Small intestine (tissue), 7 donors: ENCODE measurements at regions not wholly inside any gene's neighbourhood (a gene's known extent, or its start where the extent isn't known, plus 50 kb on each side); places are given as distances from the start of the nearest gene placed in this dataset.
A peak's percentile ranks its signal among the peaks of the same experiment; 100 is the strongest.
"Not testable (repeated sequence)": the region's sequence is repeated elsewhere in the genome, so short reads cannot be mapped to it uniquely, and the experiment has no call there.

Source experiments
- DNase-seq, 2 donors: peaks; one replicate each; pipeline versions ENCODE4 v3.0.0 to v3.0.0-alpha.2; 2013
- FAIRE-seq: peaks from 2 replicates; lab custom pipeline; 2012; peaks lifted over from hg19 to GRCh38; lab: Jason Lieb, UNC
- H3K27ac ChIP-seq, 3 donors: one replicate each; pipeline ENCODE4 v1.5.1; 2013; ENCODE audit warnings: low read length in 2 of 3, mild to moderate bottlenecking in 2 of 3, control low read depth in 1 of 3, inconsistent platforms in 1 of 3, low read depth in 1 of 3, moderate library complexity in 1 of 3
- H3K27me3 ChIP-seq, 3 donors: one replicate each; pipeline ENCODE4 v1.6.1; 2013; ENCODE audit warnings: low read length in 3 of 3, inconsistent platforms in 1 of 3; ENCODE audit not compliant: control insufficient read depth in 3 of 3, insufficient read depth in 3 of 3
- H3K36me3 ChIP-seq, 3 donors: one replicate each; pipeline ENCODE4 v1.6.1; 2013; ENCODE audit warnings: low read length in 3 of 3, inconsistent platforms in 1 of 3, low read depth in 1 of 3, mild to moderate bottlenecking in 1 of 3, moderate library complexity in 1 of 3; ENCODE audit not compliant: control insufficient read depth in 3 of 3, insufficient read depth in 2 of 3
- H3K4me1 ChIP-seq, 3 donors: one replicate each; pipeline ENCODE4 v1.6.1; 2013; ENCODE audit warnings: low read length in 2 of 3, inconsistent platforms in 1 of 3, low read depth in 1 of 3, mild to moderate bottlenecking in 1 of 3, moderate library complexity in 1 of 3; ENCODE audit not compliant: control insufficient read depth in 3 of 3, insufficient read depth in 2 of 3
- H3K4me3 ChIP-seq, 3 donors: one replicate each; pipeline ENCODE4 v1.5.1; 2013; ENCODE audit warnings: low read length in 3 of 3, control low read depth in 1 of 3, inconsistent platforms in 1 of 3, low read depth in 1 of 3, mild to moderate bottlenecking in 1 of 3, moderate library complexity in 1 of 3
- H3K9me3 ChIP-seq, 2 donors: one replicate each; pipeline ENCODE4 v1.6.1; 2013; ENCODE audit warnings: low read depth in 1 of 2, low read length in 1 of 2; ENCODE audit not compliant: control insufficient read depth in 2 of 2, insufficient read depth in 1 of 2
- WGBS, 3 donors: extraction: QIAGEN DNeasy Blood & Tissue Kit; methylation state at CpG; one replicate each; pipeline ENCODE4 v1.1.7; 2013; 5-methylcytosine and 5-hydroxymethylcytosine counted together
- donor health status: healthy with polysubstance abuse.
- donor health status: control.
- donor health status: control.
- donor health status: Bipolar disorder and iron deficiency.
- donor health status: healthy.

GRCh38 chr4:97270051-97270450, 873.2 kb downstream of the STPG2 start:
- Histone ChIP-seq H3K4me1 (no peaks in the 10 kb centered on the region), H3K9me3 (no peaks in the 10 kb centered on the region), H3K4me3 (no peak overlapping the region), H3K36me3 (no peaks in the 10 kb centered on the region), H3K27me3 (no peaks in the 10 kb centered on the region), H3K27ac (no peak overlapping the region)
- FAIRE-seq = no peak
- no peak for DNase-seq
- 77 to 86% (median 81%) methylated on average over 2 of the region's 2 CpGs for WGBS, 3 donors

DNA sequence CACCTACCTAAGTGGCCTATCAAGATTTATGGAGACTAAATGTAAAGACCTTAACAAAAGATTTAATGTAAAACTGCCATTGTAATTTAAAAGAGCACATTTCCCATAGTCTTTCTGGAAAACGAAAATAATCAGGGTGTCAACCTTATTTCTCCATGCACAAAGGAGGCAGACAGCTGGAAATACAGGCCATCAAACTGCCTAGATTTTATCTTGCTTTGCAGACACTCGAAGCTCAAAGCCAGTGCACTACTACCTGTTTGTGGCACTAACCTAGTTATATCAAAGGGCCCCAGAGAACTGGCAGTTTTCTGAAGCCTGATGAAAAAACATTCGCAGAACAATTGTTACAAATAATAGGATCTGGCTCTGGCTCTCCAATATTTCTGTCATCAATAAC, 863.9 kb downstream of the STPG2 start:
- Histone ChIP-seq H3K27me3 (no peaks in the 10 kb centered on the region), H3K4me3 (no peak overlapping the region), H3K27ac (no peak overlapping the region), H3K4me1 (no peaks in the 10 kb centered on the region), H3K36me3 (no peaks in the 10 kb centered on the region), H3K9me3 (peaks cover 2 to 3% of the 10 kb centered on the region in 2 donors)
- WGBS, 3 donors = 54 to 58% (median 57%) methylated on average over 3 of the region's 3 CpGs
- DNase-seq = no peak
- no peak for FAIRE-seq

GRCh38 chr4:97300561-97300960, 842.7 kb downstream of the STPG2 start:
- 36 to 69% (median 38%) methylated on average over 2 of the region's 2 CpGs for WGBS, 3 donors
- no peak for FAIRE-seq
- DNase-seq = no peak

DNA sequence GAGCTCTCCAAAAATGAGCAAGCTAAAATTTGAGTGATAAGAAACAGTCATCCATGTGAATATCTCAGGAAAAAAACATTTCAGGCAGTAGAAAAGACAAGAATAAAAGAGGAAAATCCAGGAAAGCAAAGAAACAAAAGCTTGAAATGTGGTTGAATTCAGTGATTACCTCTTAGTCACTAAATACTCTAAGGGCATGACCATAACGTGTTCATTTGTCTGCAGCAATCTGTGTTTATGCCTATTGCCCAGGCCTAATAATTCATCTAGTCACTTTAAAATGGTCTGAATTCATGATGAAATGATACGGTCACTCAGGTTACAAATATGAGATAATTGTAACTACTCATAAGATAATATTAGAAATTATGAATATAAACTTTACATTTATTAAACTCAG, 837.9 kb downstream of the STPG2 start:
- DNase-seq = no peak
- Histone ChIP-seq H3K9me3 (peaks cover 0 to 4% of the 10 kb centered on the region in 2 donors), H3K4me1 (no peaks in the 10 kb centered on the region), H3K27ac (no peak overlapping the region), H3K4me3 (no peak overlapping the region), H3K36me3 (no peaks in the 10 kb centered on the region), H3K27me3 (no peaks in the 10 kb centered on the region)
- 77 to 82% (median 79%) methylated on average over 2 of the region's 2 CpGs for WGBS, 3 donors
- FAIRE-seq = no peak

More at GRCh38 chr4:97300561-97300960, 842.7 kb downstream of the STPG2 start:
- Histone ChIP-seq H3K27me3 (no peaks in the 10 kb centered on the region), H3K36me3 (no peaks in the 10 kb centered on the region), H3K4me1 (no peaks in the 10 kb centered on the region), H3K27ac (no peak overlapping the region), H3K4me3 (no peak overlapping the region), H3K9me3 (peaks cover 0 to 25% of the 10 kb centered on the region in 2 donors)

- FAIRE-seq (no peak), DNase-seq (no peak)
- no peak overlapping the region for H3K27ac ChIP-seq
- H3K27me3 ChIP-seq = no peaks in the 10 kb centered on the region
- no peaks in the 10 kb centered on the region for H3K36me3 ChIP-seq
- H3K9me3 ChIP-seq = no peaks in the 10 kb centered on the region
- no peak overlapping the region for H3K4me3 ChIP-seq
- H3K4me1 ChIP-seq = no peaks in the 10 kb centered on the region
Observed at GRCh38 chr4:97309121-97309520, 834.2 kb downstream of the STPG2 start.

DNA sequence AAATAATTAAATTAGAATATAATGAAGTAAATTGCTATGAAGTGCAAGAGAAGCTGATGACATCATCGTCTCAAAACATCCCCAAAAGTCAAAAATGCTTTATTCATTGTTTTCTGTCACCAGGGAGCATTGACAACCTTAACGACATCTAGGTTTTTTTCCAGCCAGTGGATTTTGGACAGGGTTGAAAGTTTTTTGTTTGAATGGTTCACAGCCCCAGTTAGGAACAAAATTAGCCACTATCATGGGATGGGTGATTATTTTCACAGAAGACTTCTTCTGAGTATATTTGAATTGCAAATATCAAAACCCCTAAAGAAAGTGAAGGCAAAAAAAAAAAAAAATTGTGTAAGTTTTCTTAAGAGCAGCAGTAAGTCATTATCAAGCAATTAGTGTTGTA, 826.1 kb downstream of the STPG2 start:
- Histone ChIP-seq H3K36me3 (no peaks in the 10 kb centered on the region), H3K9me3 (no peaks in the 10 kb centered on the region), H3K27me3 (peaks cover 0 to 1% (median 0%) of the 10 kb centered on the region in 3 donors), H3K4me3 (no peak overlapping the region), H3K4me1 (no peaks in the 10 kb centered on the region), H3K27ac (no peak overlapping the region)
- FAIRE-seq (no peak), DNase-seq (no peak)
- WGBS, 3 donors = 41 to 44% (median 41%) methylated on average over 2 of the region's 2 CpGs

DNA sequence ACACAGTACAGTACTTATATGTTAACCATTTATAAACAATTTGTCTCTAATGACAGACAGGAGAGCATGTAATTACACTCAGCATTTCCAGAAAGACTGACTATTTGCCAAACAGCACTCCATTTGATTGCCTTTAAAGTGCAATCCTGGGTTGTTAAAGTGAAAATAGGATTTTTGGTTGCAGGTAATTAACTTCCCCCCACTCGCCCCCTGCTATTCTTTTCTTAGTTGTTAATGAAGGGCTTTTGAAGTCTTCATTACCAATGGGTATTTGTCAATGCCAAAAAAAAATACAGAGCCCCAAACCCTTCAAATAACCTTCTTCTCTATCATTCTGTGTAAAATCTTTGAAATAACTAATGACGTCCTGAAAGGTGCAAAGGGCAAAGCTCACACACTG, 825.6 kb downstream of the STPG2 start:
- H3K27me3 ChIP-seq = peaks cover 0 to 1% (median 0%) of the 10 kb centered on the region in 3 donors
- 14 to 26% (median 17%) methylated on average over 2 of the region's 2 CpGs for WGBS, 3 donors
- DNase-seq (peak in 1 of 2 donors; percentile 31), FAIRE-seq (no peak)
- no peaks in the 10 kb centered on the region for H3K4me1 ChIP-seq
- H3K9me3 ChIP-seq = no peaks in the 10 kb centered on the region
- H3K27ac ChIP-seq = no peak overlapping the region
- H3K4me3 ChIP-seq = no peak overlapping the region
- no peaks in the 10 kb centered on the region for H3K36me3 ChIP-seq

- H3K4me1 ChIP-seq, H3K4me3 ChIP-seq, H3K9me3 ChIP-seq, H3K36me3 ChIP-seq, DNase-seq, FAIRE-seq, H3K27ac ChIP-seq, H3K27me3 ChIP-seq: not testable (repeated sequence)
- 58 to 81% (median 75%) methylated on average over 1 of the region's 1 CpG for WGBS, 3 donors
Observed at GRCh38 chr4:97325751-97326150, 817.5 kb downstream of the STPG2 start.

DNA sequence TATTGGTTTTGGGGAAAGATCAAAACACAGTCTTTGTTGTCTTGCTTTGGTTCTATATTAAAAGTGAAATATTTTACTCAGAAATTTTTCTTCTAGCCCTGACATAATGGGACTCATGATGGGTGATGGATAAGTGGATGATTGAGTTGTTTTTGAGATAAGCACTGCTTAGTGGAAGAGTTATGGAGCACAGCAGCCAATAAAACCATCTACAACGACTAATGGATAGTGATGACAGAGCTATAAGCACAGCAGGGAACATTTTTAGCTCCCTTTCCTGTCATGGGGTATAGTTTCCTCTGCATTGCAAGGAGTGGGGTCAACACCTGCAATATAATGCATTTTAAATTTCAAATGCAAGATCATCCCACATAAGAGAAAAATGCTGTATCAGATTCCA, 812.4 kb downstream of the STPG2 start:
- Histone ChIP-seq H3K36me3 (no peaks in the 10 kb centered on the region), H3K4me3 (no peak overlapping the region), H3K9me3 (no peaks in the 10 kb centered on the region), H3K27ac (no peak overlapping the region), H3K4me1 (no peaks in the 10 kb centered on the region), H3K27me3 (no peaks in the 10 kb centered on the region)
- FAIRE-seq (no peak), DNase-seq (no peak)
- 13 to 17% (median 17%) methylated on average over 1 of the region's 1 CpG for WGBS, 3 donors
